Femur (tissue), 1 donor: ENCODE measurements at regions not wholly inside any gene's neighbourhood (a gene's known extent, or its start where the extent isn't known, plus 50 kb on each side); places are given as distances from the start of the nearest gene placed in this dataset.

Source experiments
- DNase-seq: peaks from one replicate; pipeline ENCODE4 v3.0.0-alpha.2; 2017

GRCh38 chr5:129821477-129822131, 73.7 kb downstream of the MINAR2 start:
- DNase-seq: no peak

GRCh38 chr5:129830288-129830687, 74.0 kb upstream of the CHSY3 start:
- no peak for DNase-seq

GRCh38 chr5:129836321-129836720, 67.9 kb upstream of the CHSY3 start:
- no peak for DNase-seq

- no peak for DNase-seq
These were observed 59.5 kb upstream of the CHSY3 start for GRCh38 chr5:129844764-129845163.

- DNase-seq: peak; percentile 77
These were observed 51.4 kb upstream of the CHSY3 start for GRCh38 chr5:129852747-129853352.

GRCh38 chr5:129853588-129853987, 50.7 kb upstream of the CHSY3 start:
- DNase-seq: no peak
